ENCODE measurements at regions not wholly inside any gene's neighbourhood (a gene's known extent, or its start where the extent isn't known, plus 50 kb on each side); places are given as distances from the start of the nearest gene placed in this dataset.
"Not testable (repeated sequence)": the region's sequence is repeated elsewhere in the genome, so short reads cannot be mapped to it uniquely, and the experiment has no call there.

DNA sequence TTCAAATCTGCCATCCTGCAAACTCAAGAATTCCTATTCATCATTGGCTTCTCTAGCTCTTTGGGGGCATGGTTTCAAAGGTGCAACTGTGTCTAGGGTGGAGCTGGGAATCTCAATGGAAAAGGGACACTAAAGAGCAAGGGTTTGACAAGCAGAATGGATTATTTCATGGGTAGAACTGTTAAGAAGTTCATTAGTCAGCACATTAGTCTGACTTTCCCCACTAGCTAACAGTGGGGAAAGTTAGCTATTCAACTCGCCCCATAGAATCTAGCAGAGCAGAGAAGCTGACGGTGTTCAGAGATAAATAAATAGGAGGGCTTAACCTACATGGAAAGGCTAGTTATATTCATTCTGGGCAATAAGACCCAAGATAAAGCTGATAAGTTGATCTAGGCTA, 153.9 kb downstream of the EMP1 start:
- no peak for DNase-seq (ENCODE audit: low read depth)

DNA sequence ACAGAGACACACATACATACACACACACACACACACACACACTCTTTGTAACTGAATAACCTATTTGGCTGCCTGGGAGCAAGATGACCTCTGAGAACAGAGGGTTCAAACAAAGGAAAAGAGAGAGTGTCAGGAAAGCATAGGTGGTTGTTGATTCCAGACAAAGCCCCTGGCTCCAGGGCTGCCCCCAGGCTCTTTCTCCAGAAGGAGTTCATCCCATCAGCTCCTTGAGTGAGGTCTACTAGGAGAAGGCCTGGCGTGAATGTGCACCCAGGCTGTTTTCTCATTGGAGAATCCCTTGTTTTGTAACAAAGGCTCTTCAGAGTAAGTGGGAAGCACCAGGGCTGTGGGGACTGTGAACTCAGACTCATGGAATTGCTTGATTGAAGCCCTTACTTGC, 151.9 kb downstream of the EMP1 start:
- no peak for DNase-seq (ENCODE audit: low read depth)

DNA sequence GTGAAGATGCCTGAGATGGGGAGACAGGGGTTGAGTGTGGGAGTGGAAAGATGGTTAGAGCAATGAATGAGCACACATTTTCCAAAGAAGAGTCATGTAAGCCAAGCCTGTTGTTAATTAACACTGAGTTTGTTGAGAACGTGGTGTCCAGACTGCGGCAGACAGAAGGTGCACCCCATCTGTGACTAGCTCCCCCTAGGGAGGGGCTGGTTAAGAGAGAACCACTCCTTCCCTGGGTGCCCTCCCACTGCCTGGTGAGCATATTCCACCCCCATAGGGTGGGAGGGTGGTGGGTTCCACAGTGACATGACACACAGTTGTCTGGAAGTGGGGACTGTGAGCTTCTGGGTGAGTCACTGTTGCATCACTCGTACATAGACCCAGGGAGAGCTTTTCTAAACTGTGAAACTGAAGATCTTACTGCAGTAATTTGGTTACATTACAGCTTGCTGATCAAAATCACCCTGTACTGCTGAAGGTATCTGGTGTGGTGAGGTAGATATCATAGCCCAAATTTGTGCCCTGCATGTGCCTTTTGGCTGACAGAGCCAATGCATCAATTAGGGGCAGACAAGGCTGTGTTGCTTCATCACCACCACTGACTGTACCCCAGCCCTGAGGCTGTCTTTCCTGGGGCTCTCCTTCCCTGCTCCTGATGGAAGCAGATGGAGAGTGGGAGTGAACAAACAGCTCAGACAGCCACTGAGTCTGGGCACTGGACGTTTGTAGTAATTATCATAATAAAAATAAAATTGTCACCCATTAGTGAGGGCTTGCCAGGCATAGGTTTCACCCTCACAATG, 150.9 kb downstream of the EMP1 start:
- peak; percentile 50 for DNase-seq (ENCODE audit: low read depth)

DNA sequence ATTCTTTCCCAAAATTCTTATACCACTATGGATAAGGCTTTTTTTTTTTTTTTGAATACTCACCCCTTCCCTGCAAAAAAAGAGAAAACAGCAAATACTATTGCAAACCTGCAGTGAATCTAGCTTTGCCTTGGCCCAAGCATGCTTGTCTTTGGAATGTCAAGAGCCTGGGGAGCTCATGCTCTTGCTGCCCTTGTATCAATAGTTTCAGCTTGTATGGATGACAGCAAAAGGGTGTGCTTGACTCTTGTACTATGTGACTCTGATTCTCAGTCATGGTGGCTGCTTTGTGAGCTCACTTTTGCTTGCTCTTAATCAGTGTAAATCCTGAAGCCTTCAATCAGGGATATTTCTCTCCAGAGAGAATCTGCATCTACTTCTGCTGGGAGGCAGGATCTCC, 149.2 kb downstream of the EMP1 start:
- no peak for DNase-seq (ENCODE audit: low read depth)

DNA sequence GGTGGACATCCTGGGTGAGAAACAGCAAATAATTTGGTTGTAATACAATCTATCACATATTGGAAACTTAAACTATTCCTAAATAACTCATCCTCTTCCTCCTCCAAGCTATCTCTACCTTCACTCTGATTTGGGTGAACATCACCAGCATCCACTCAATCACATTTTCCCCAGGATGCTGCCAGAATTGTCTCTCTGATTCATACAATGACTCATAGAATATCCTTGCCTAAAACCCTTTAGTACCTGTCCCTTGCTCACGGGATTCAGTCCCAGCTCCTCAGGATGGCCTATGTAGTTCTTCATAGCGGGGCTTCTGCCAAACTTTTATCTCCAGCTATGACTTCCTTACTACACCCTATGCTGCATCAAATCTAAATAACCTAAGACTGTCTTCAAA, 146.8 kb downstream of the EMP1 start:
- peak; percentile 20 for DNase-seq (ENCODE audit: low read depth)

DNA sequence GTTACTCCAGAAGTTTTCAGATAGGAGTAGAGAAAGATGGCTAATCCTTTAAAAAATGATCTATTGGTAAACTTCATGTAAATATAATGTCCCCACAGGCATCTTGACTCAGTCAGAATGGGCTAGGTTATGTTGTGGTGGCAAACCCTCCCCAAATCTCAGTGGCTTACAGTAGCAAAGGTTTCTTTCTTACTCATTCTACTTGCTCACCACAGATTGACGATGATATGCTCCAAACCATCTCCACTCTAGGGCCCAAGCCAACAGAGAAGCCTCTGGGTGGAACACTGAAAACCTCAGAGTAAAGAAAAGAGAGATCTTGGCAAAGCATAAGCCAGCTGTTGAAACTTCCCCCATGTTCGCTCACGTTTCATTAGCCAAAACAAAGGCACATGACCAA, 146.4 kb downstream of the EMP1 start:
- DNase-seq (ENCODE audit: low read depth): no peak

DNA sequence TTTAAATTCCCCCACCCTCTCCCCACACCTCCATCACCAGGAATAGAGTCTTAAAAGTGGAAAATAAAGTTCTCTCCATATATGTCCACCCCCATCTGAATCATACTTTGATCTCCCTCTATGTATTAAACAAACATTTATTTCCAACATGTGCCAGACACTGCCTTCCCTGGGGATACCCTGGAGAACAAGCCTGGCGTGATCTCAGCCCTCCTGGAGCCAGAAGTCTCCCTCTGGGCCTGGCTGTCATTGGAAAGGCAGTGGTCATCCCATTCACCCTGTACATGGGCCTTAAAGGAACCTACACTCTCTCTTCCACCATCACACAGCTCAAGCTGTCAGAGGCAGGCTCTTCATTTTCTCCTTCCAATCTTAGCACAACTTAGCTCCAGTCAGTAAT, 143.6 kb downstream of the EMP1 start:
- DNase-seq (ENCODE audit: low read depth): no peak

DNA sequence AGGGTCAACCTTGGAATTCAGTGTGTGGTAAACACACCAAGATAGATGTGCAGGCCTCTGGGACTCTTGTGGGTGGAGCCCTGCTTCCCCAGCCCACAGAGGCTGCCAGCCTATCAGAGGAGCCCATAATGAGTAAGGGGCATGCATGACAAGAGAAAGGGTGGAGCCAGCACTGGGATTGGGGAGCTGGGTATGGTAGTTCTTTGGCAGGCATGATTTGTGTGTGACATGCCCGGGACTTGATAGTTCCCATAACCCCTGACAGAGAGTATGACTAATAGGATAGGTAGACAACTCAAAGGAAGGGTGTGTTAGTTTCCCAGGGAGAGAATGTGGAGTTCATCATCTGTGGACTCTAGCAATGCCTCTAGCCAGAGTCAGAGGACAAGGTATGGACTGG, 143.0 kb downstream of the EMP1 start:
- DNase-seq (ENCODE audit: low read depth): peak; percentile 32

DNA sequence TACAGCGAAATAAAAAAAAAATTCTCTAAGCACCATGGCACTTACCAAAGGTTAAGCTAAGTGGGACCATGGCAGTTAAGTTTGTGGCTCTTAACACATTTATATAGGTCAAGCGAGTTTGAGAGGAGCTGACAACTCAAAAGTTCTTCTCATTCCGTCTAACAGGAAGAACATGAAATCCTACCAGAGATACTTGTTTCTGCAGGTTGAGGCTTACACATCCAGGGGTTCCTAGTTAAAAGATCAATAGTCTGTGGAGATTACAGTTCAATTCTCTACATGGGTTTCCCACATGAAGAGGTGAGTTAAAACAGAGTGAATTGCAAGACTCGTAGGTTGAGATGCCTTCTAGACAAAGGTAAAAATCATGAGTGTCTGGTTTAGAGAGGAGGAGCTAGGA, 142.6 kb downstream of the EMP1 start:
- no peak for DNase-seq (ENCODE audit: low read depth)

DNA sequence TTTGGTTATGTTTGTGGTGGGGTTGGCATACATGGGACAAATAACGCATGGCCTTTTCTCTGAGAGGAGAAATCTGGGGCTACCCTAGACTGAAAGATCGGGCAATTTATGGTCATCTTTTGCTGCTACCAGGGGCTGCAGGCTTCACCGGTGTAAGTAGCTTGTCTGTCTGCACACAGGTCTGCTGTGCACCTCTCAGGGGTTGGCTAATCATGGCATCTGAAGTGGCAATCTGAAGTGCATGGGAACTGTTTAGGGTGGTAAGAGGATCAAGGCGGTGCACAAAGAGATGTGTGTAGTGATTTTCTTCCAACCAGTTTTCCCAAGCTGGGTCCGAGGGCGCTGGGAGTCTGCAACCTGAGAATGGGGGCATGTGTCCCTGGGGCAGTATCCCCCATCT, 141.3 kb downstream of the EMP1 start:
- DNase-seq (ENCODE audit: low read depth): no peak

DNA sequence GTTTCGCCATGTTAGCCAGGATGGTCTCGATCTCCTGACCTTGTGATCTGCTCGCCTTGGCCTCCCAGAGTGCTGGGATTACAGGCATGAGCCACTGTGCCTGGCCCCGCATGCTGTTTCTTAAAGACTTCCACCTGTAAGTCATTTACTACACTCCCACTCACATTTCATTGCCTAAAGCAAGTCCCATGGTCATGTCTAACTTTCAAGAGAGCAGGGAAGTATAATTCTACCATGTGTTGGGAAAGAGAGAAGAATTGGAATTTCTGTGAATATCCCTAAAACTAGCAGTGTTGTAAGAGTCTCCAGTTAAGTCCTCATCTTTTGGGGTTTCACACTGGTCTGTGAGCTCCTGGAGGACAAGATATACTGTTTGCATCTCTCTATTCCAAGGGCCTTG, 139.7 kb downstream of the EMP1 start:
- no peak for DNase-seq (ENCODE audit: low read depth)

DNA sequence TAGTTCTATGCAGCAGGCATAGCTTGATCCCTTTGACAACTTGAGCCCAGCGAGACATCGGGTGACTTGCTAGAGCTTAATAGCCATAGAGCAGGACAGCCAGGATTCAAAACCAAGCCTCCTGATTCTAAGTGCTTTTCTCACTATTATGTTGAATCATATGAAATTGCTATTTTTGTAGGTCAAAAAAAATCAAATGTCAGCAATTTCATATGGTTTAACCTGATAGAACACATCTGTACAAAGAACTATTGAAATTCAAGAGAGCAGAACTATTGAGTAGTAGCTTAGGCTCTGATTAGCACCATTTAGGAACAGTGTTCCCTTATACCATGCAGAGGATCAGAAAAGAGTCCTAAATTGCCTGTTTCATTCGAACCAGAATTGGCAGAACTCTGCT, 132.0 kb downstream of the EMP1 start:
- no peak for DNase-seq (ENCODE audit: low read depth)

DNA sequence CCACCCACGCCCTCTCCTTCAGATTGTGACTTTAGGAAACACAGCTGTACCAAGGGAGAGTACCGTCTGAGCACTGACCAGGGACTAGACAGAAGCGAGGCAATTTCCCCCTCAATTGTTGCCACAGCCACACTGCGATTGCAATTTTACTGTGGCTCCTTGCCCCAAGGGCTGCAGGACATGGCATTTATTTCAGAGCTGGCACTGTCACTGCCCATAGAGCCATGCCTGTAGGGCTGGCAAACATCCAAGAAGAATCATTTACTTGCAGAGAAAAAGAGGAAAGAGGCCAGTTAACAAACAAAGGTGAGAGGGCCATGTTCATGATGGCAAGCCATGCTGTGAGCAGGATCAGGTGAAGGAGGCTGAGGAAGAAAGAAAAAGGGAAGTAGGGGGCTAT, 129.6 kb downstream of the EMP1 start:
- no peak for DNase-seq (ENCODE audit: low read depth)

DNA sequence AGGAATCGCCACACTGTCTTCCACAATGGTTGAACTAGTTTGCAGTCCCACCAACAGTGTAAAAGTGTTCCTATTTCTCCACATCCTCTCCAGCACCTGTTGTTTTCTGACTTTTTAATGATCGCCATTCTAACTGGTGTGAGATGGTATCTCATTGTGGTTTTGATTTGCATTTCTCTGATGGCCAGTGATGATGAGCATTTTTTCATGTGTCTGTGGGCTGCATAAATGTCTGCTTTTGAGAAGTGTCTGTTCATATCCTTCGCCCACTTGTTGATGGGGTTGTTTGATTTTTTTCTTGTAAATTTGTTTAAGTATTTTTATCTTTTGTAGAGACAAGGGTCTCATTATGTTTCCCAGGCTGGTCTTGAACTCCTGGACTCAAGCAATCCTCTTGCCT, 128.5 kb downstream of the EMP1 start:
- DNase-seq (ENCODE audit: low read depth): not testable (repeated sequence)

DNA sequence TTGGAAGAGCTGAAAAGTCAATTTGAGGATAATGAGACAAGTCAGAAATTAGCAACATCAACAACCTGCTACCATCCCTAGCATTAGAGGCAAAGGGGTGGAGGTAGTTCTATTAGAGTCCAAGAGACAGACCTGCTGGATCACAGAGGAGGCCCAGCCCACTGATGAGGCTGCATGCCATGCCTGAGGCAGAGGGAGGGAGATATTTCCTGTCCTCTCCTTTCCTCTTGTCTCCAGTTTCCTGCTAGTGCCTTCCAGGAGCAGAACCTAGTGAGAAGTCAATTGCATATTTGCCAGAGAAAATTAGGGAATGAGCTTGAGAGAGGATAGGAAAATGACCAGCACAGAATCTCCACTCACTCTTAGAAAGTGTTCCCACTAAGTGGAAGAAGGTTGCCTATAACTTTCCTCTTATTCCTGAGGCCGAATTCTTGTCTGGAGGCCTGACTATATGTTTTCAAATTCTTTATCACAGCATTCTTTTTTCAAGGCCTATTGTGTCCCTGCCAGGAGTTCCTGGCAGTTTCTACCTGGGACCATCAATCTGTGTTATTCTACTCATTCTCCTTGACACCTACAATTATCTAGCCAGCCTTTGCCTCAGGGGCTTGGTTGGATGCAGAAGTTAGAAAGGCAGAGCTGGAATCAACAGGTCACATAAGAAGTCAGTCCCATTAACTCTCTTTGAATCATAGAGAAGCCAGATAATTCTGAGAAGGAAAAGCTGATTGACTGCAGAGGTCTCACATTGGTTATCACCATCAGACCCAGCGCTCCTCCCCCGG, 121.9 kb downstream of the EMP1 start:
- DNase-seq (ENCODE audit: low read depth): no peak

DNA sequence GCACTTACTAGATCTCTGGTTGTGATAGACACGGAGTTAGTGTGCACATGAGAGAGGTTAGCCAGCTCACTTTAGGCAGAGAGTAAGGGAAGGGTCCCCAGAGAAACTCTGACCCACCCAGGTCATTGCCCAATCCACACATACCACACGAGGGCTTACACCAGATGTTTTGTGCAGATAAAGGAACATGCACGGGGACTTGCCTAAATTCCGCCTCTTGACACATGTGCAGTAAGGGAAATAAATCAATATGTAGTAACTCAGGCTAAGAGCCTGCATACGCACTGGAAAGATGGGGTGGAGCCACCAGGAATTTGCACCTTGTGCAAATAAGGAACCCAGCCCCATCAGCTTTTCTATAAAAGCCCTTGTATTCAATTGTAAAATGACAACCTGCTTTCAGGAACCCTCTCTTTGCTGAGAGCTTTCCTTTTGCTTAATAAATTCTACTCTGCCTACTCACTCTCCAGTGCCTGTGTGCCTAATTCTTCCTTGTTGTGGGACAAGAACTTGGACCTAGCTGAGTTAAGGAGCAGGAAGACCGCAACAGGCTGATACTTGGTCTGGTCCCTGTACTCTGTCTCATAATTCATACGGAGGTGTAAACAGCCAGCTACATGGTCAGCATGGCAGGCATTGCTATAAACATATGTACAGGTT, 120.2 kb downstream of the EMP1 start:
- DNase-seq (ENCODE audit: low read depth): no peak

DNA sequence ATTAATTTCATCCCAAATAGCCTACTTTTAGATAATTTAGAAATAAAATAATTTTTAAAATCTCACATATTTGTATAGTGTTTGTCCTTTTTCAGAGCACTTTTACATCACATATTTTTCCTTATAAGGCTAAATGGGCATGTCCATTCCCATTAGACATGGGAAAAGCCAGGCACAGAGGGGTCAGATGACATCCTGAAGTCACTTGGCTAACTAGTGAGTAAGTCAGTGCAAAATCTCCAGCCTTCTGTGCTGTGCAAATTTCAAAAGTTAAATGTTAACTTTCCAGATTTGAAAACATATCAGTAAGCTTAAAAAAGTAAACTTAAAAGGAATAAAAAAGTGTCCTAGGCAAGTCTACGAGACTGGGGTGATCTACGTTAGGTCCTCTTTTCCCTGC, 117.4 kb downstream of the EMP1 start:
- no peak for DNase-seq (ENCODE audit: low read depth)

DNA sequence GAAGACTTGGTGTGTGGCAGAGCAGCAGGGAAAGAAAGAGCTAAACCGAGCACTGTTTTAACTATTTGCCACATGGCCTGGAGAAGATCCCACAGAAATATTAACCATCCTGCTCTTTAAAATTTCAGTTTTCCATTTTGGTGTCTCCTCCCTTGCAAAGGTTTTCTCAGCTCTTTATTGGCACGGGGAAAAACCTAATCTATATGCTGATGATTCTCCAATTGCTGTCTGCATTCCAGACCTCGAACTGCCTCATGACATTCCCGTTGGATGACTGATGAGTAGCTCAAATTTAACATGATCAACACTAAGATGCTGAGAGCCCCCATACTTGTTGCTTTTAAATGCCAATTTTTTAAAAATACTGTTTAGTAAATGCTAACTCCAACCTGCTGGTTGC, 115.0 kb downstream of the EMP1 start:
- DNase-seq (ENCODE audit: low read depth): no peak

DNA sequence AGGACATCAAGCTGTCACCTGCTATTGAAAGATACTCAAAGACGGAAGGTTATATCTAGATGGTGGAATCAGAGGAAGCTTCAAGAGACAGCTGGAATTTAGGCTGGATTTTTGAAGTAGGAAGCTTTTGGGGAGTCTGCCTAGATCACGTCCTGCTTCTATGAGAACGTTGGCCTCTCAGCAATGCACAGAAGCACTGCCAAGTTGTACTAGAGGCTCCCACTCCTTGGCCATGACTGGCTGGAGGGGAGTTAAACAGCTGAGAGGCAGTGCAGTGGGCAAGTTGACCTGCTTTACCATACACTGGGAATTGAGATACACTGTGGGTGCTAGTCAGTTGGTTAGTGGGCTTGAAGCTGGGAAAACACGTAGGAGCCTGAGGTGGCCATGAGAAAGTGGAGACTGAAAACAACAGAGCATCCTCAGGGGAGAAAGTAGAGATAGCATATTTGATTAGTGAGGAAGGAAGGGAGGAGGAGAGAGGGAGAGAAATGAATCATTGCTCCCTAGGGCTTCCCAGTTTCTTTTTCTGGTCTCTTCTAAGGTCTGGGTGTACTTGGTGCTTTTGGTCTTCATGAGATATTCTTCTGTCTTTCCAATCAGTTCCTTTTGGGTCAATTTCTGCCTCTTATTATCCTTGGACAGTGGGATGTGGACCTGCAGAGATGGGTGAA, 110.8 kb downstream of the EMP1 start:
- DNase-seq (ENCODE audit: low read depth): no peak

DNA sequence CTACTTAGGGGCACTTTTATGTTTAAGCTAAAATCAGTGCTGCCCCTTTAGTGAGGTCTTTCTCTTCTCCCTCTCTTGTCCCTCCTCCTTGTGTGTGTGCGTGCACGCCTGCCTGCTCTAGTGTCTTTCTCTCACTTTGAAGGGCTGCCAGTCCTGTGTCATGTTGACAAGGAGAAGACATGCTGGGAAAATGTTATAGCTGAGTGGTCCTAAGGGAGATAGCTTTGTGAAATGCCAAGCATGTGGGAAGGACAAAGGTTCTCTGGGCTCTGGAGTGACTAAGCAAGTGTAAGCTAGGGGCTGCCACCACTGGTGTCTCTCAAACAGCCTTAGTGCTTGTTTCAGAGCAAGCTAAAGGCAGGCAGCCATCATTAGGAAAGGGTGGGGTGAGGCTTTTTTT, 108.4 kb downstream of the EMP1 start:
- DNase-seq (ENCODE audit: low read depth): no peak

DNA sequence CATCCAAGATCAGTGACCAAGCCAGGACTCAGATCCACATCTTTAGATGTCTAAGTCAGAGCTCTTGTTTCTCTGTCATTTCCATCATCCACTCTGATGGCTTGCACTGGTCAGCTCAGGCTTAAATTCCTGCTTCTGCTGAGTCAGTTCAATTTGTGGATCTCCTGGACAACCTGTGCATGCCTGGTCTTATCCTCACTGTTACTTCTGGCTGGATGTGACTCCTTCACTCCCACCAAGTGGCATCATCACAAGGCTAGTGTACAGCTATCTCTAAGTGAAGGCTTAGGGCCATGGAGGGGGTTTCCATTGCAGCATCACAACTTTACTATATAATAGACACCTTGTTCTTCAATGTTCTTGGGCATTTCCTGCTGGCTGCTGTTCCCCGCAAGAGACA, 102.9 kb downstream of the EMP1 start:
- DNase-seq (ENCODE audit: low read depth): no peak

DNA sequence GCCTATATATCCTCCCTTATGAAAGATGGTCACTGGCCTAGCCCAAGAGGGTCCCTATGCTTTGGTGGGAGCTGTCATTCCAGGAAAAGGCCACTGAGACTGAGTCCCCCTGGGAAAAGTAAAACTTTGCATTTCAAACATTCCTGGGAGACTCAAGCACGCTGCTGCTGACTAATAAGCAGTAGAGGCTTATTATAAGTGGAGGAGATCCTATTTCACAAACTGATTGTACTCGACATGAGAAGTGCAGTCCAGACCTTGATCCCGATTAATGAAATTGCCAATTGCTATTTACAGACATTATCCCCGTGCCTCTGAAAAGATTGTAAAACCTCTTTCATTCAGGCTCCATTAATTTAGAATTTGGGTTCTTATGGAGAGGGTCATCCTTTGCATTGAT, 96.6 kb downstream of the EMP1 start:
- no peak for DNase-seq (ENCODE audit: low read depth)

Data from M059J (cell line).